ENCODE measurements at regions not wholly inside any gene's neighbourhood (a gene's known extent, or its start where the extent isn't known, plus 50 kb on each side); places are given as distances from the start of the nearest gene placed in this dataset.

GRCh38 chr12:102543494-102544485, 63.4 kb upstream of the IGF1 start:
- TF ChIP-seq CTCF (IDR thresholded peaks at IDR 0.05), result no peak
- no peak for TF ChIP-seq EP300 (IDR thresholded peaks at IDR 0.05)
- TF ChIP-seq POLR2AphosphoS5 (IDR thresholded peaks at IDR 0.05), result no peak
- TF ChIP-seq POLR2A (IDR thresholded peaks at IDR 0.05), result no peak
- no peaks in the 10 kb centered on the region for H3K4me1 ChIP-seq
- H3K36me3 ChIP-seq, result no peaks in the 10 kb centered on the region
- WGBS, 2 donors (ENCODE audit: low coverage in 1 of 2), result 76 to 93% methylated on average over 3 to 4 of the region's 5 CpGs
- ATAC-seq, result no peak
- no peaks in the 10 kb centered on the region for H3K9me3 ChIP-seq
- no peaks in the 10 kb centered on the region for H3K27me3 ChIP-seq
- no peak overlapping the region for H3K27ac ChIP-seq
- H3K4me3 ChIP-seq, result no peak overlapping the region

- Histone ChIP-seq H3K4me3 (no peak overlapping the region), H3K4me1 (no peaks in the 10 kb centered on the region), H3K27me3 (peaks cover 2% of the 10 kb centered on the region), H3K27ac (no peak overlapping the region), H3K9me3 (no peaks in the 10 kb centered on the region), H3K36me3 (no peaks in the 10 kb centered on the region)
- 47 to 55% methylated on average over 6 of the region's 6 CpGs for WGBS, 2 donors (ENCODE audit: low coverage in 1 of 2)
- ATAC-seq, result no peak
- TF ChIP-seq CTCF (IDR thresholded peaks at IDR 0.05) (no peak), POLR2AphosphoS5 (IDR thresholded peaks at IDR 0.05) (no peak), EP300 (IDR thresholded peaks at IDR 0.05) (no peak), POLR2A (IDR thresholded peaks at IDR 0.05) (no peak)
Observed at GRCh38 chr12:102542816-102543440, 62.6 kb upstream of the IGF1 start.

- no peak for ATAC-seq
- H3K36me3 ChIP-seq, result no peaks in the 10 kb centered on the region
- no peak overlapping the region for H3K4me3 ChIP-seq
- H3K27ac ChIP-seq, result no peak overlapping the region
- peaks cover 3% of the 10 kb centered on the region for H3K27me3 ChIP-seq
- H3K4me1 ChIP-seq, result no peaks in the 10 kb centered on the region
- no peaks in the 10 kb centered on the region for H3K9me3 ChIP-seq
- TF ChIP-seq CTCF (IDR thresholded peaks at IDR 0.05), result no peak
- TF ChIP-seq POLR2AphosphoS5 (IDR thresholded peaks at IDR 0.05), result no peak
- no peak for TF ChIP-seq EP300 (IDR thresholded peaks at IDR 0.05)
- TF ChIP-seq POLR2A (IDR thresholded peaks at IDR 0.05), result no peak
- WGBS, 2 donors (ENCODE audit: low coverage in 1 of 2), result 50 to 73% methylated on average over 1 to 3 of the region's 3 CpGs
Observed at GRCh38 chr12:102540815-102541385, 60.5 kb upstream of the IGF1 start.

- H3K4me3 ChIP-seq, result no peak overlapping the region
- TF ChIP-seq POLR2A (IDR thresholded peaks at IDR 0.05) (no peak), POLR2AphosphoS5 (IDR thresholded peaks at IDR 0.05) (no peak), CTCF (IDR thresholded peaks at IDR 0.05) (no peak), EP300 (IDR thresholded peaks at IDR 0.05) (no peak)
- no peaks in the 10 kb centered on the region for H3K4me1 ChIP-seq
- ATAC-seq, result no peak
- H3K9me3 ChIP-seq, result no peaks in the 10 kb centered on the region
- WGBS, 2 donors (ENCODE audit: low coverage in 1 of 2), result 63 to 67% methylated on average over 5 to 8 of the region's 10 CpGs
- H3K27ac ChIP-seq, result no peak overlapping the region
- H3K36me3 ChIP-seq, result no peaks in the 10 kb centered on the region
- H3K27me3 ChIP-seq, result peaks cover 3% of the 10 kb centered on the region
Observed at GRCh38 chr12:102539651-102540553, 59.5 kb upstream of the IGF1 start.

Measured in gastroesophageal sphincter (tissue), 4 donors.